Immature natural killer cell (primary cell): ENCODE measurements at regions not wholly inside any gene's neighbourhood (a gene's known extent, or its start where the extent isn't known, plus 50 kb on each side); places are given as distances from the start of the nearest gene placed in this dataset.

Experiments used
- DNase-seq, 3 donors: peaks; one replicate each; pipeline ENCODE4 v3.0.0; 2022; ENCODE audit warnings: mixed read lengths in 1 of 3
- H3K27ac Mint-ChIP-seq, 6 donors: one replicate each; pipeline ENCODE4 v1.8.0; 2020; ENCODE audit warnings: mixed read lengths in 6 of 6, mild to moderate bottlenecking in 5 of 6, inconsistent platforms in 4 of 6, moderate library complexity in 3 of 6
- H3K27me3 Mint-ChIP-seq, 3 donors: one replicate each; pipeline ENCODE4 v1.8.0; 2020 to 2021; ENCODE audit warnings: low read depth in 3 of 3, mild to moderate bottlenecking in 3 of 3, mixed read lengths in 3 of 3, moderate library complexity in 3 of 3, inconsistent platforms in 1 of 3
- H3K36me3 Mint-ChIP-seq, 3 donors: one replicate each; pipeline ENCODE4 v1.8.0; 2020; ENCODE audit warnings: mixed read lengths in 3 of 3, inconsistent platforms in 2 of 3, mild to moderate bottlenecking in 2 of 3
- H3K4me1 Mint-ChIP-seq, 2 donors: one replicate each; pipeline ENCODE4 v1.8.0; 2020; ENCODE audit warnings: inconsistent platforms in 2 of 2, mild to moderate bottlenecking in 2 of 2, mixed read lengths in 2 of 2, moderate library complexity in 1 of 2
- H3K4me3 Mint-ChIP-seq, 5 donors: one replicate each; pipeline ENCODE4 v1.8.0; 2020; ENCODE audit warnings: mild to moderate bottlenecking in 5 of 5, mixed read lengths in 5 of 5, inconsistent platforms in 3 of 5, moderate library complexity in 3 of 5
- H3K9me3 Mint-ChIP-seq, 6 donors: one replicate each; pipeline ENCODE4 v1.8.0; 2020; ENCODE audit warnings: mild to moderate bottlenecking in 6 of 6, mixed read lengths in 6 of 6, inconsistent platforms in 4 of 6, moderate library complexity in 3 of 6

GRCh38 chr17:11122908-11123307, 118.1 kb upstream of the SHISA6 start:
- no peaks in the 10 kb centered on the region for H3K36me3 Mint-ChIP-seq
- H3K27me3 Mint-ChIP-seq = peaks cover 0 to 6% (median 2%) of the 10 kb centered on the region in 3 donors
- no peak overlapping the region for H3K27ac Mint-ChIP-seq
- no peak overlapping the region for H3K4me3 Mint-ChIP-seq
- peaks cover 0 to 9% (median under 1%) of the 10 kb centered on the region in 6 donors for H3K9me3 Mint-ChIP-seq
- DNase-seq = no peak
- H3K4me1 Mint-ChIP-seq = no peaks in the 10 kb centered on the region

- H3K9me3 Mint-ChIP-seq = peaks cover 0 to 9% (median under 1%) of the 10 kb centered on the region in 6 donors
- no peaks in the 10 kb centered on the region for H3K36me3 Mint-ChIP-seq
- H3K4me1 Mint-ChIP-seq = no peaks in the 10 kb centered on the region
- H3K4me3 Mint-ChIP-seq = no peak overlapping the region
- DNase-seq = no peak
- peaks cover 0 to 3% (median 2%) of the 10 kb centered on the region in 3 donors for H3K27me3 Mint-ChIP-seq
- no peak overlapping the region for H3K27ac Mint-ChIP-seq
These were observed 119.5 kb upstream of the SHISA6 start for GRCh38 chr17:11121341-11121985.

- peaks cover 0 to 6% (median 0%) of the 10 kb centered on the region in 6 donors for H3K9me3 Mint-ChIP-seq
- no peaks in the 10 kb centered on the region for H3K4me1 Mint-ChIP-seq
- no peaks in the 10 kb centered on the region for H3K36me3 Mint-ChIP-seq
- peaks cover 0 to 3% (median 1%) of the 10 kb centered on the region in 3 donors for H3K27me3 Mint-ChIP-seq
- no peak overlapping the region for H3K27ac Mint-ChIP-seq
- DNase-seq = no peak
- H3K4me3 Mint-ChIP-seq = no peak overlapping the region
These were observed 131.9 kb upstream of the SHISA6 start for GRCh38 chr17:11109106-11109505.

GRCh38 chr17:11105141-11105540, 135.9 kb upstream of the SHISA6 start:
- Mint-ChIP-seq H3K27ac (no peak overlapping the region), H3K36me3 (no peaks in the 10 kb centered on the region), H3K9me3 (peaks cover 0 to 5% (median 4%) of the 10 kb centered on the region in 6 donors), H3K4me3 (no peak overlapping the region), H3K27me3 (peaks cover 0 to 3% (median 1%) of the 10 kb centered on the region in 3 donors), H3K4me1 (no peaks in the 10 kb centered on the region)
- no peak for DNase-seq

GRCh38 chr17:11097121-11097520, 143.9 kb upstream of the SHISA6 start:
- no peaks in the 10 kb centered on the region for H3K36me3 Mint-ChIP-seq
- H3K27ac Mint-ChIP-seq = no peak overlapping the region
- H3K4me3 Mint-ChIP-seq = no peak overlapping the region
- peaks cover 0 to 5% (median 0%) of the 10 kb centered on the region in 6 donors for H3K9me3 Mint-ChIP-seq
- no peak for DNase-seq
- H3K4me1 Mint-ChIP-seq = no peaks in the 10 kb centered on the region
- peaks cover 0 to 4% (median 0%) of the 10 kb centered on the region in 3 donors for H3K27me3 Mint-ChIP-seq

GRCh38 chr17:11094331-11094730, 146.7 kb upstream of the SHISA6 start:
- no peak overlapping the region for H3K27ac Mint-ChIP-seq

GRCh38 chr17:11086646-11087340, 154.2 kb upstream of the SHISA6 start:
- Mint-ChIP-seq H3K4me3 (no peak overlapping the region), H3K36me3 (no peaks in the 10 kb centered on the region), H3K4me1 (no peaks in the 10 kb centered on the region), H3K27ac (no peak overlapping the region), H3K9me3 (peaks cover 0 to 2% (median 0%) of the 10 kb centered on the region in 6 donors), H3K27me3 (peaks cover 0 to 2% (median 0%) of the 10 kb centered on the region in 3 donors)
- no peak for DNase-seq

More at GRCh38 chr17:11094331-11094730, 146.7 kb upstream of the SHISA6 start:
- H3K4me3 Mint-ChIP-seq = no peak overlapping the region
- H3K36me3 Mint-ChIP-seq = no peaks in the 10 kb centered on the region
- no peaks in the 10 kb centered on the region for H3K9me3 Mint-ChIP-seq
- DNase-seq = no peak
- H3K4me1 Mint-ChIP-seq = no peaks in the 10 kb centered on the region
- H3K27me3 Mint-ChIP-seq = peaks cover 0 to 4% (median 0%) of the 10 kb centered on the region in 3 donors

- H3K4me3 Mint-ChIP-seq = no peak overlapping the region
- no peaks in the 10 kb centered on the region for H3K36me3 Mint-ChIP-seq
- H3K27me3 Mint-ChIP-seq = no peaks in the 10 kb centered on the region
- H3K4me1 Mint-ChIP-seq = no peaks in the 10 kb centered on the region
- H3K9me3 Mint-ChIP-seq = peaks cover 0 to 6% (median 0%) of the 10 kb centered on the region in 6 donors
- no peak for DNase-seq
- no peak overlapping the region for H3K27ac Mint-ChIP-seq
These were observed 158.5 kb upstream of the SHISA6 start for GRCh38 chr17:11082559-11082958.

GRCh38 chr17:11081342-11081741, 159.7 kb upstream of the SHISA6 start:
- H3K36me3 Mint-ChIP-seq = no peaks in the 10 kb centered on the region
- no peak overlapping the region for H3K4me3 Mint-ChIP-seq
- H3K27me3 Mint-ChIP-seq = no peaks in the 10 kb centered on the region

GRCh38 chr17:11077673-11078072, 163.3 kb upstream of the SHISA6 start:
- H3K9me3 Mint-ChIP-seq = peaks cover 0 to 7% (median 0%) of the 10 kb centered on the region in 6 donors
- H3K4me1 Mint-ChIP-seq = no peaks in the 10 kb centered on the region

More at GRCh38 chr17:11081342-11081741, 159.7 kb upstream of the SHISA6 start:
- no peaks in the 10 kb centered on the region for H3K4me1 Mint-ChIP-seq
- no peak for DNase-seq
- H3K9me3 Mint-ChIP-seq = peaks cover 0 to 6% (median 0%) of the 10 kb centered on the region in 6 donors
- H3K27ac Mint-ChIP-seq = no peak overlapping the region

GRCh38 chr17:11074451-11074850, 166.6 kb upstream of the SHISA6 start:
- Mint-ChIP-seq H3K4me3 (no peak overlapping the region), H3K36me3 (peaks cover 0 to 5% (median 0%) of the 10 kb centered on the region in 3 donors), H3K27ac (no peak overlapping the region), H3K9me3 (peaks cover 0 to 7% (median 5%) of the 10 kb centered on the region in 6 donors), H3K27me3 (peaks cover 0 to 2% (median 1%) of the 10 kb centered on the region in 3 donors), H3K4me1 (no peaks in the 10 kb centered on the region)
- no peak for DNase-seq

More at GRCh38 chr17:11077673-11078072, 163.3 kb upstream of the SHISA6 start:
- peaks cover 0 to 2% (median 1%) of the 10 kb centered on the region in 3 donors for H3K27me3 Mint-ChIP-seq
- DNase-seq = no peak
- H3K27ac Mint-ChIP-seq = no peak overlapping the region
- H3K36me3 Mint-ChIP-seq = no peaks in the 10 kb centered on the region
- no peak overlapping the region for H3K4me3 Mint-ChIP-seq

GRCh38 chr17:11056926-11057325, 184.1 kb upstream of the SHISA6 start:
- peaks cover 0 to 8% (median 2%) of the 10 kb centered on the region in 6 donors for H3K9me3 Mint-ChIP-seq
- no peak for DNase-seq
- no peak overlapping the region for H3K4me3 Mint-ChIP-seq

GRCh38 chr17:11053846-11054245, 187.2 kb upstream of the SHISA6 start:
- no peak overlapping the region for H3K4me3 Mint-ChIP-seq
- H3K4me1 Mint-ChIP-seq = no peaks in the 10 kb centered on the region
- H3K27ac Mint-ChIP-seq = no peak overlapping the region
- DNase-seq = no peak
- peaks cover 0 to 2% (median 2%) of the 10 kb centered on the region in 3 donors for H3K27me3 Mint-ChIP-seq
- no peaks in the 10 kb centered on the region for H3K36me3 Mint-ChIP-seq
- peaks cover 0 to 8% (median 2%) of the 10 kb centered on the region in 6 donors for H3K9me3 Mint-ChIP-seq

More at GRCh38 chr17:11056926-11057325, 184.1 kb upstream of the SHISA6 start:
- no peaks in the 10 kb centered on the region for H3K36me3 Mint-ChIP-seq
- peaks cover 0 to 5% (median 2%) of the 10 kb centered on the region in 3 donors for H3K27me3 Mint-ChIP-seq
- H3K27ac Mint-ChIP-seq = no peak overlapping the region
- H3K4me1 Mint-ChIP-seq = no peaks in the 10 kb centered on the region

- H3K9me3 Mint-ChIP-seq = peaks cover 0 to 3% (median 0%) of the 10 kb centered on the region in 6 donors
- H3K36me3 Mint-ChIP-seq = no peaks in the 10 kb centered on the region
- H3K4me1 Mint-ChIP-seq = no peaks in the 10 kb centered on the region
- H3K4me3 Mint-ChIP-seq = no peak overlapping the region
- no peak overlapping the region for H3K27ac Mint-ChIP-seq
- DNase-seq = no peak
- peaks cover 0 to 2% (median 0%) of the 10 kb centered on the region in 3 donors for H3K27me3 Mint-ChIP-seq
These were observed 191.5 kb upstream of the SHISA6 start for GRCh38 chr17:11049539-11049938.
